ENCODE measurements at regions not wholly inside any gene's neighbourhood (a gene's known extent, or its start where the extent isn't known, plus 50 kb on each side); places are given as distances from the start of the nearest gene placed in this dataset.

DNA sequence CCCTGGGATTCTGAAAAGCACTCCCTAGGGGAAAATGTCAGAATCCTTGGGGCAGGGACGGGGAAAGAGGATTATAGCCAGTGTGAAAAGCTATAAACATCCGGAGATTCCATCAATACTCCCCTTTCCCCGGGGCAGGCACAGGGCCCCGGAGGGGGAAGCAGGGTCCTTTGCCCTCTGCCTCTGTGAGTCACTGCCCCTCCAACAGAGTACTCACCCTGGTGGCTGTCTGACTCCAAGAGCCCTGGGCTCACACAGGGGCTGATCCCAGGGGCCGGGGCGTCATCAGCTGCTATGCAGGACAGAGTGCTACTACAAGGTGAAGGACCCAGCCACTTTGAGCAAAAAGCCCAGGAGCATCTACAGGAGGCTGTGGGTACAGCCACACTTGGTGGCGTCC is 133.0 kb upstream of the PRR20G start:
- TF ChIP-seq TP53 (CRISPR knock-in tag; IDR thresholded peaks at IDR 0.05) (no peak), KAT7 (CRISPR knock-in tag; IDR thresholded peaks at IDR 0.05; ENCODE audit: borderline replicate concordance) (no peak), HMGA2 (CRISPR knock-in tag; IDR thresholded peaks at IDR 0.05) (no peak), NFE2L1 (CRISPR knock-in tag; IDR thresholded peaks at IDR 0.05) (no peak), JUN (CRISPR knock-in tag; IDR thresholded peaks at IDR 0.05) (no peak), ZBTB21 (CRISPR knock-in tag; IDR thresholded peaks at IDR 0.05; ENCODE audit: borderline replicate concordance) (no peak)
- TF ChIP-seq, protein P1, sequence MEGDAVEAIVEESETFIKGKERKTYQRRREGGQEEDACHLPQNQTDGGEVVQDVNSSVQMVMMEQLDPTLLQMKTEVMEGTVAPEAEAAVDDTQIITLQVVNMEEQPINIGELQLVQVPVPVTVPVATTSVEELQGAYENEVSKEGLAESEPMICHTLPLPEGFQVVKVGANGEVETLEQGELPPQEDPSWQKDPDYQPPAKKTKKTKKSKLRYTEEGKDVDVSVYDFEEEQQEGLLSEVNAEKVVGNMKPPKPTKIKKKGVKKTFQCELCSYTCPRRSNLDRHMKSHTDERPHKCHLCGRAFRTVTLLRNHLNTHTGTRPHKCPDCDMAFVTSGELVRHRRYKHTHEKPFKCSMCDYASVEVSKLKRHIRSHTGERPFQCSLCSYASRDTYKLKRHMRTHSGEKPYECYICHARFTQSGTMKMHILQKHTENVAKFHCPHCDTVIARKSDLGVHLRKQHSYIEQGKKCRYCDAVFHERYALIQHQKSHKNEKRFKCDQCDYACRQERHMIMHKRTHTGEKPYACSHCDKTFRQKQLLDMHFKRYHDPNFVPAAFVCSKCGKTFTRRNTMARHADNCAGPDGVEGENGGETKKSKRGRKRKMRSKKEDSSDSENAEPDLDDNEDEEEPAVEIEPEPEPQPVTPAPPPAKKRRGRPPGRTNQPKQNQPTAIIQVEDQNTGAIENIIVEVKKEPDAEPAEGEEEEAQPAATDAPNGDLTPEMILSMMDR (IDR thresholded peaks at IDR 0.05): no peak
- TF ChIP-seq, protein P2, sequence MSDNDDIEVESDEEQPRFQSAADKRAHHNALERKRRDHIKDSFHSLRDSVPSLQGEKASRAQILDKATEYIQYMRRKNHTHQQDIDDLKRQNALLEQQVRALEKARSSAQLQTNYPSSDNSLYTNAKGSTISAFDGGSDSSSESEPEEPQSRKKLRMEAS (CRISPR knock-in tag; IDR thresholded peaks at IDR 0.05): no peak
- TF ChIP-seq, protein P3, sequence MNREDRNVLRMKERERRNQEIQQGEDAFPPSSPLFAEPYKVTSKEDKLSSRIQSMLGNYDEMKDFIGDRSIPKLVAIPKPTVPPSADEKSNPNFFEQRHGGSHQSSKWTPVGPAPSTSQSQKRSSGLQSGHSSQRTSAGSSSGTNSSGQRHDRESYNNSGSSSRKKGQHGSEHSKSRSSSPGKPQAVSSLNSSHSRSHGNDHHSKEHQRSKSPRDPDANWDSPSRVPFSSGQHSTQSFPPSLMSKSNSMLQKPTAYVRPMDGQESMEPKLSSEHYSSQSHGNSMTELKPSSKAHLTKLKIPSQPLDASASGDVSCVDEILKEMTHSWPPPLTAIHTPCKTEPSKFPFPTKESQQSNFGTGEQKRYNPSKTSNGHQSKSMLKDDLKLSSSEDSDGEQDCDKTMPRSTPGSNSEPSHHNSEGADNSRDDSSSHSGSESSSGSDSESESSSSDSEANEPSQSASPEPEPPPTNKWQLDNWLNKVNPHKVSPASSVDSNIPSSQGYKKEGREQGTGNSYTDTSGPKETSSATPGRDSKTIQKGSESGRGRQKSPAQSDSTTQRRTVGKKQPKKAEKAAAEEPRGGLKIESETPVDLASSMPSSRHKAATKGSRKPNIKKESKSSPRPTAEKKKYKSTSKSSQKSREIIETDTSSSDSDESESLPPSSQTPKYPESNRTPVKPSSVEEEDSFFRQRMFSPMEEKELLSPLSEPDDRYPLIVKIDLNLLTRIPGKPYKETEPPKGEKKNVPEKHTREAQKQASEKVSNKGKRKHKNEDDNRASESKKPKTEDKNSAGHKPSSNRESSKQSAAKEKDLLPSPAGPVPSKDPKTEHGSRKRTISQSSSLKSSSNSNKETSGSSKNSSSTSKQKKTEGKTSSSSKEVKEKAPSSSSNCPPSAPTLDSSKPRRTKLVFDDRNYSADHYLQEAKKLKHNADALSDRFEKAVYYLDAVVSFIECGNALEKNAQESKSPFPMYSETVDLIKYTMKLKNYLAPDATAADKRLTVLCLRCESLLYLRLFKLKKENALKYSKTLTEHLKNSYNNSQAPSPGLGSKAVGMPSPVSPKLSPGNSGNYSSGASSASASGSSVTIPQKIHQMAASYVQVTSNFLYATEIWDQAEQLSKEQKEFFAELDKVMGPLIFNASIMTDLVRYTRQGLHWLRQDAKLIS (CRISPR knock-in tag; IDR thresholded peaks at IDR 0.05; ENCODE audit: borderline replicate concordance): no peak
- TF ChIP-seq, protein P4, sequence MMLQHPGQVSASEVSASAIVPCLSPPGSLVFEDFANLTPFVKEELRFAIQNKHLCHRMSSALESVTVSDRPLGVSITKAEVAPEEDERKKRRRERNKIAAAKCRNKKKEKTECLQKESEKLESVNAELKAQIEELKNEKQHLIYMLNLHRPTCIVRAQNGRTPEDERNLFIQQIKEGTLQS (CRISPR knock-in tag; conservative IDR thresholded peaks at IDR 0.05): no peak
- TF ChIP-seq, protein P5, sequence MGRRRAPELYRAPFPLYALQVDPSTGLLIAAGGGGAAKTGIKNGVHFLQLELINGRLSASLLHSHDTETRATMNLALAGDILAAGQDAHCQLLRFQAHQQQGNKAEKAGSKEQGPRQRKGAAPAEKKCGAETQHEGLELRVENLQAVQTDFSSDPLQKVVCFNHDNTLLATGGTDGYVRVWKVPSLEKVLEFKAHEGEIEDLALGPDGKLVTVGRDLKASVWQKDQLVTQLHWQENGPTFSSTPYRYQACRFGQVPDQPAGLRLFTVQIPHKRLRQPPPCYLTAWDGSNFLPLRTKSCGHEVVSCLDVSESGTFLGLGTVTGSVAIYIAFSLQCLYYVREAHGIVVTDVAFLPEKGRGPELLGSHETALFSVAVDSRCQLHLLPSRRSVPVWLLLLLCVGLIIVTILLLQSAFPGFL (CRISPR knock-in tag; IDR thresholded peaks at IDR 0.05; ENCODE audit: borderline replicate concordance): no peak

Data from WTC11 (cell line).